NCI-H2107 treated with DMSO at 0.1 percent for 48 hours (cell line): ENCODE measurements at regions not wholly inside any gene's neighbourhood (a gene's known extent, or its start where the extent isn't known, plus 50 kb on each side); places are given as distances from the start of the nearest gene placed in this dataset.

ENCODE experiments used
- DNase-seq: peaks from one replicate; lab custom pipeline; 2025; ENCODE audit not compliant: unreplicated experiment; lab: John Stamatoyannopoulos, UW

DNA sequence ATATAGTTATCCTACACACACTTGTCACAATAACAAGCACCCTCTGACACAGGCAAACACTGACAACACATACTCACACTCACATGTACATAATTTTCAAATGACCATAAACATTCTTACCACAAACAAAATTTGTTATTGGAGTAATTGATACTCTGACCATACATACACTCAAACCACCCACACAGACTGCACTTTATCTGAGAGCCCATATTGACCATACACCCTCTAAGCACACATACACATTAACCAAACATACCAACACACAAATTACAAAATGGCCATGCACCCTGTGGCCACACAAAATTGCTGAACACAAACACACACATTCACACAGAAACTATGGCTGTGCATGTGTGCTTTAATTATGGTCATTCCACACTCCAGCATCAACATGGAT lies 79.1 kb upstream of the FAM120A start:
- no peak for DNase-seq

DNA sequence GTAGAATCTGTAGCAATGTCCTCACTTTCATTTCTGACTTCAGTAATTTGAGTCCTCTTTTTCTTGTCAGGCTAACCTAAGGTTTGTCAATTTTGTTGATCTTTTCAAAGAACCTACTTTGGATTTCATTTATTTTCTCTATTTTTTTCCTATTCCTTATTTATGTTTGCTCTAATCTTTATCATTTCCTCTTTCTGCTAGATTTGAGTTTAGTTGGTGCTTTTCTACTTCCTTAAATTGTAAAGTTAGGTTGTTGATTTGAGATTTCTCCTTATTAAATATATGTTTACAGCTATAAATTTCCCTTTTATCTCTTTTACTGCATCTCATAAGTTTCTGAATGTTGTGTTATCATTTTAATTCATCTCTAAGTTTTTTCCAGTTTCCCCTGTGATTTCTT lies 75.1 kb upstream of the FAM120A start:
- DNase-seq, result no peak

DNA sequence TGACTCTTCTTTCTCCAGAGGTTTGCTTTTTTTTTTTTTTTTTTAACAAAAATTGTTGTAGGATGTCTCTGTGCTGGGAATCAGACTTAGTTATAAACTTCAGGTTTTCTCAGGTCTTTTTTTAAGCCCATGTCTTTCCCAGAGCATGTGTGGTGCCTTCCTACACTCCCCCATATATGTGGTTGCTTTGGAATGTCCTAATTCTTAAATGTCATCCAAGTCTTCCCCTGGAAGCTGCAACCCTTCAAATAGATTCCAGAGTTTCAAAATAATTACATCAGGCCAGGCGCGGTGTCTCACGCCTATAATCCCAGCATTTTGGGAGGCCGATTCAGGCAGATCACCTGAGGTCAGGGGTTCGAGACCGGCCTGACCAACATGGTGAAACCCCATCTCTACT lies 73.2 kb upstream of the FAM120A start:
- no peak for DNase-seq

DNA sequence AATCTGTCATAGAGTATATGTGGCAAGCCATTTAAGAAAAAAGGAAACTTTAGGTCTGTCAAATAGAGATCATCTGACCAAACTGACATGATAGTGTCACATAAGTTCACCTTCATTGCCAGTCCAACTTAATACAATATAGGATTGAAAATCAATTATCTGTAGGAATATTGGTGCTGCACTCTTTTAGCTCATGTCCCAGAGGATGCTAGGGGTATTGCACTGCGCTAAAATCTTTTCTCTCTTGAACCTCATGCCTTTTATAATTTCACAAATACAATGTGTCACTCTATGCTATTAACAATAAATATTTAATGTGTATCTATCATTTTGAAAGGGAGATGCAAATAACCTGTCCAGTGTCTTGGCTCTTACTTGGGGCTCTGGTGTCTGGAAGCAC lies 72.4 kb upstream of the FAM120A start:
- DNase-seq, result no peak

DNA sequence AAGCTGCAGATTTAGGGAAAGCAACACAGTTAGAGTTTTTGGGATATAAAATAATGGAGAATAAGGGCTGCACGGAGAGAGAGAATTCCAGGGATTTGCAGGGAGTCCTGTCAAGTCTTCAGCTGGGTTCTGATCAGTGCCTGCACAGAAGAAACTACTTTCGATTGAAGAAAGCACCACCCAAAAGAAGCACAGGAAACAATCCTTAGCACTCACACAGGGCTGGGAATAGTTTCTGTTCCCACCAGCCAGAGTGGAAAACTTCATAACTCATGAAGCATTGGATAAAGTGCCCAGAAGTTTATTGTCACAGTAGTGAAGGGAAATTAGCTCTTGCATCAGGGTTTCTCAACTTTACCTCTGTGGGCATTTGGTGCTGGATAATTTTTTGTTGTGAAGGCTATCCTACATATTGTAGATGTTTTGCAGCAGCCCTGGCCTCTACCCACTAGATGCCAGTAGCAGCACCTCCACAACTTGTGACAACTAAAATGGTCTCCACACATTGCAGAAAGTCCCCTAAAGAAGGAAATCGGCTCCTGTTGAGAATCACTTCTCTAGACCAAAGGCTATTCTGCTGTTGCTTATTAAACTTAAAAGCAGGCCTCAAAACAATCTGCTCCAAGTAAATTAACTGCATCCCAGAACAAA lies 71.0 kb upstream of the FAM120A start:
- no peak for DNase-seq

DNA sequence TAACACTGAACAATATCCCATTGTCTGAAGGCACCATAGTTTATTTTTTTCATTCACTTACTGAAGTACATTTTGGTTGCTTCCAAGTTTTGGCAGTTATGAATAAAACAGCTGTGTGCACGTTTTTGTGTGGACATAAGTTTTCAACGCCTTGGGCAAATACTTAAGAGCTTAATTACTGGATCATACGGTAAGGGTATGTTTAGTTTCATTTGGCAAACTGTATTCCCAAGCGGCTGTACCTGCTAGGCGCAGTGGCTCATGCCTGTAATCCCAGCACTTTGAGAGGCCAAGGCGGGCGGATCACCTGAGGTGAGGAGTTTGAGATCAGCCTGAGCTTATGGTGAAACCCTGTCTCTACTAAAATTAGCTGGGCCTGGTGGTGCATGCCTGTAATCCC lies 63.7 kb upstream of the FAM120A start:
- DNase-seq, result peak; percentile 24

DNA sequence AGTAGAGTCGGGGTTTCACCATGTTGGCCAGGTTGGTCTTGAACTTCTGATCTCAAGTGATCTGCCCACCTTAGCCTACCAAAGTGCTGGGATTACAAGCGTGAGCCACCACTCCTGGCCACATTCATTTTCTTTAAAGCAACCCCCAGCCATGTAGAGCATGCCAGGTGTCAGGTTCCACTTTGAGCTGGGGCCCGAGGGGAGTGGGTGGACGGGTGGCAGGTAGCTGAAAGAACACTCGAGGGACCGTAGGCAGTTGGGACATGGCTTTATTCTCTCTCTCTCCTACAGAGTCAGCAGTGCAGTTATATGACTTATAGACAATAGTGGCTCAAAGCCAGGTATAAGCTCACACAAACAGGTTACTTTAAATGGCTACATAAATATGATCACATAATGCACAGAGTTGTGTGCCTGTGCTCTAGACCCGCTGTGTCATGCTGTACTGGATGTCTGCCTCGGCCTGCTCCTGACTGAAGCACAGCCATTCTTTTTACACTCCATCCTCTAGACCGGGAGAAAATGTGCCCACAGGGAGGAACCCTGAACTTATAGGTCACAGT lies 60.5 kb upstream of the FAM120A start:
- peak; percentile 64 for DNase-seq

DNA sequence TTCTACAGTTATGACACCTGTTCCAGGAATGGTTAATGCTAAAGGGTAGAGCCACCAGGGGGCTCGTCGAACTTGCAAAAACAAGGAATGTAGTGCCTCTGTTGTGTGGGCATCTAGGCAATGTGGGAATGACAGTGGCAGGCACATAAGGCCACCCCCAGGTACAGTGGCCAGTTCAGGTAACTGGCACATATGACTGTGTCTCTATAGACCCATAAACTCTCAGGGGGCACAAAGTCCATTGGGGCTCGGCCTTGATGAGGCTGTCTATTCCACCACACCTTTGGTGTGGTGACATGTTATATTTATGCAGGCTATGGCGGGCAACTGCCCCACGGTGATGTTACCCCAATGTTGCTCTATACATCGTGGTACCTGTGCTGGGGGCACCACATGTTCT lies 59.6 kb upstream of the FAM120A start:
- DNase-seq, result no peak

DNA sequence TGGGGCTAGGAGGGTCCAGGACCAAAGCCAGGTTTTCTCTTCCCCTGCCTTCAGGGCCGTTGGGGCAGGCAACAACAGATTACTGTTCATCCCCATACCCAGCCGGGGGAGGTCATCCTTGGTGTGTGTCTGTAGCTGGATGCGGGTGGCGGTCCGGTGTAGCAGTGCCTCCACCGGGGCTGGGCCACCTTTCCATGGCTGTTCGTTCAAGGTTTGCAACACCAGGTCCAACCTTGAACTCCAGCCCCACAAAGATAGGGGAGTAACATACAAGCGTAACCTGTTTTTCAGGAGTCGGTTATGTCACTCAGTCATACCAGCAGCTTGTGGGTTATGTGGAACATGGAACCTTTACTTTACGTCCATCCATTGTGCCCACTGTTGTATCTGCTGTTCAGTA lies 58.5 kb upstream of the FAM120A start:
- DNase-seq, result no peak
